HG02571 (cell line): ENCODE measurements at regions not wholly inside any gene's neighbourhood (a gene's known extent, or its start where the extent isn't known, plus 50 kb on each side); places are given as distances from the start of the nearest gene placed in this dataset.

Source experiments
- ATAC-seq: cut with Tn5 transposase; IDR thresholded peaks from one replicate; pipeline ENCODE4 v1.9.1; 2021; ENCODE audit warnings: mild to moderate bottlenecking, moderate library complexity; ENCODE audit not compliant: unreplicated experiment

GRCh38 chr10:24008164-24009091 lies 200.5 kb upstream of the KIAA1217 start:
- no peak for ATAC-seq

- no peak for ATAC-seq
Measured at GRCh38 chr10:24009115-24009514, 199.8 kb upstream of the KIAA1217 start.

GRCh38 chr10:24009736-24010135 lies 199.2 kb upstream of the KIAA1217 start:
- no peak for ATAC-seq

- ATAC-seq: no peak
Measured at GRCh38 chr10:24010436-24010970, 198.4 kb upstream of the KIAA1217 start.

GRCh38 chr10:24012249-24012803 lies 196.6 kb upstream of the KIAA1217 start:
- ATAC-seq: no peak

- ATAC-seq: no peak
Measured at GRCh38 chr10:24027107-24027506, 181.8 kb upstream of the KIAA1217 start.

GRCh38 chr10:24034571-24034970 lies 174.4 kb upstream of the KIAA1217 start:
- ATAC-seq: no peak

- no peak for ATAC-seq
Measured at GRCh38 chr10:24035761-24036160, 173.2 kb upstream of the KIAA1217 start.

GRCh38 chr10:24039315-24039714 lies 169.6 kb upstream of the KIAA1217 start:
- no peak for ATAC-seq

GRCh38 chr10:24039897-24040296 lies 169.0 kb upstream of the KIAA1217 start:
- no peak for ATAC-seq

GRCh38 chr10:24041034-24041433 lies 167.9 kb upstream of the KIAA1217 start:
- ATAC-seq: no peak

GRCh38 chr10:24041834-24042233 lies 167.1 kb upstream of the KIAA1217 start:
- ATAC-seq: no peak

GRCh38 chr10:24042884-24043283 lies 166.1 kb upstream of the KIAA1217 start:
- ATAC-seq: no peak

GRCh38 chr10:24046060-24046459 lies 162.9 kb upstream of the KIAA1217 start:
- ATAC-seq: no peak

GRCh38 chr10:24047176-24047575 lies 161.8 kb upstream of the KIAA1217 start:
- ATAC-seq: no peak

- no peak for ATAC-seq
Measured at GRCh38 chr10:24054421-24054820, 154.5 kb upstream of the KIAA1217 start.

GRCh38 chr10:24080207-24080606 lies 128.7 kb upstream of the KIAA1217 start:
- ATAC-seq: no peak

- no peak for ATAC-seq
Measured at GRCh38 chr10:24086296-24087086, 122.4 kb upstream of the KIAA1217 start.

- ATAC-seq: no peak
Measured at GRCh38 chr10:24091256-24091655, 117.7 kb upstream of the KIAA1217 start.

- no peak for ATAC-seq
Measured at GRCh38 chr10:24096281-24096680, 112.7 kb upstream of the KIAA1217 start.

- ATAC-seq: no peak
Measured at GRCh38 chr10:24097751-24098207, 111.2 kb upstream of the KIAA1217 start.
